ENCODE measurements at regions not wholly inside any gene's neighbourhood (a gene's known extent, or its start where the extent isn't known, plus 50 kb on each side); places are given as distances from the start of the nearest gene placed in this dataset.
A peak's percentile ranks its signal among the peaks of the same experiment; 100 is the strongest.

DNA sequence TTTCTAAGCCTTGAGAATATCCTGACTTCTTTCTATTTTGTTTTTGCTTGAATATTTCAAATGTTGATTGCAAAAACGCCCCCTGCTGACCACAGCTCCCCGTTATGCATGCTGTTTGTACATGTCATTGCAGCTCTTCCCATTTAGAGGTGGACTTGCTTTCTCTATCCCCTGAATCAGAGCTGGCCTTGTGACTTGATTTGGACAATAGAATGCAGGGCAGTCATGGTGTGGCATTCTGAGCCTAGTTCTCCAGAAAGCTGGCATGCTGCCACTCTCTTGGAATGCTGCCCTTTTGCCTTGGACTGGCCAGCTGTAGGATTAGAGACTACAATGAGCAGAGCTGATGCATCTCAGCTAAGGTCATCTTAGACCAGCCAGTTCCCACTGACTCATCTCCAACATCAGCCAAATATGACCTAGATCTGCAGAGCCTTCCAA is 1561.5 kb downstream of the MRPL39 start:
- peak; percentile 49 for DNase-seq

DNA sequence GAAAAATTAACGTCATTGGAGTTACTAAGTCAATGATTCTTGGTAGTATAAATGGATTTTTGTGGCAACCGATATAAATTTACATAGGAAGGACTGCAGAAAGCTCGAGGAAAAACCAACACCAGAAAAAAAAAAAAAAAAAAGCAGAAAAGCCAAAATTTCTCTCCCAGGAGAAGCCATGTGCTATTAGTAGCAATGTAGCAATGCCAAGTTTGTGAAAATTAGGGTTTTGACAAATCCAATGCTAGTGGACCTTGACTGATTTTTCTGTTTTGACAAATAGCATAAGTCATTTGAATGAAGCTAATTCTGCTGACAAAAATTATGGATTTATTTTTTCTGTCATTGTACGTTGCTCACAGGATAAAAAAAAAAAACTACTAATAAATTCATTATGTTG is 1561.9 kb downstream of the MRPL39 start:
- no peak for DNase-seq

DNA sequence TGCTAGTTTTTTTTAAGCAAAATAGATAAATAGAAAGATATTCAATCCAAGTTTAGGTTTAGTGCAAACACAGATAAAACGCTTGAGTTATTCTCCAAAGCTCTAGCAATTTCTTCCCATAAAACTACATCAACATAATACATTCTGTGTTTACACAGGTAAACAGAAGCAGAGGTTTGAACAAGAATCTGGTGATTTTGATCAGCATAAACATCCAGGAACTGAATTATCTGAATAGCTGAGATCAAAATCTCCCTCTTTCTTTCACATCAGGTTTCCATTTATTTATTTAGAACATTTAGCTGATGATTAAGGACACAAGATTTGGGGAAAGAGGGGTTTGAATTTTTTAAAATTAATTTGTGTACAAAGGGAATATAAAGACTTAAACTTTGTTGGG is 1564.6 kb downstream of the MRPL39 start:
- DNase-seq = no peak

DNA sequence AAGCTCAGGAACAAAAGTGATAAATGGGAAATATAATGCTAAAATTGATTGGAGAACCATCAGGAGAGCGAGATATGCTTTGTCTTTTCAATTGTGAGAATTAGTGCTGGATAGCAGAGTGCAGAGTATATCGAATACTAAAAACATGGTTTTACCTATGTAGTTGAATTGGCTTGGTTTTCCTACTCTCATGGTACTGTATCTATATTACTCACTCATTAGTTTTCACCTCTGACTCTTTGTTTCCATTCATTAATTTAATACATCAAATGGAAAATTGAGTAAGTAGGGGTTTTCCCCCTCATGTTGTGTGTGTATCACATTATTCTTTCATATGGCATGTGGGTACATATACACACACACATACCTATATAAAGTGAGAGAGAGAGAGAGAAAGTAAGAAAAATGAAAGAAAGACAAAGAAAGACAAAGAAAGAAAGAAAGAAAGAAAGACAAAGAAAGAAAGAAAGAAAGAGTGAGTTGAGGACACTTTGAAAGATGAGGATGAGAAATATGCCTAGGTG is 1574.5 kb downstream of the MRPL39 start:
- no peak for DNase-seq

DNA sequence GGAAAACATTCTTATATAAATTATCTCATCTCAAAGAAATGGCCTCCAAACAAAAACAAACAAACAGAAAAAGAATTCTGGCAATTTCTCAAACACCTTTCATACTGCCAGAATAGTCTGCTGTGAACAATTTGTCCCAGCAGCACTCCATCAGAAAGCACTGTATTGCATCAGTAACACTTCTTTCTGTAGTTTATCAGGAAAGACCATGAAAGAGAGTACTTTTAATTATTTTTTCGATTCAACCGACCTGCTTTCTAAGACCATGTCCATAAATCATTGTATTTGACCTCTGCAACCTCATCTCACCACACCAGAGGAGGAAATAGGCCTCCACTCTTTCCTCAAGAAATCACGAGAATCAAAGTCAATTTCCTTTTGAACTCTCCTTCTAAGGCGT is 1579.9 kb downstream of the MRPL39 start:
- no peak for DNase-seq

DNA sequence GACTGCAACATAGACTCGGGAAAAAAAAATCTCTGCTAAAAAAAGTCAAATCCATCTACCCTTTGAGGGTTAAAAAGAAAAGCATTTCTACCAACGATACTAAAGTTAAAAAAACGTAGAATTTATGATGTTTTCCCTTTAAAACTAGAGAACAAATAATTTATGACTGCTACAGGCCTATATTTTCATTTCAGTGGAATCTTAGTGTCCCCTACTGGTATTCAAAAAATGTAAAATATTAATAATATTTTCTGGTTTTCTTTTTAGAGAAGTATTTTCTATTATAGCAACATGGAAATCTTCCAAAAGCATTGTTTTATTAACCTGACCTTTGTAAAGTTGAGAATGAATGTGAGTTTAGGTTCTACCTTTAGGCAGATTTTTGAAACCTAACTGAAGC is 1582.2 kb downstream of the MRPL39 start:
- DNase-seq = no peak

DNA sequence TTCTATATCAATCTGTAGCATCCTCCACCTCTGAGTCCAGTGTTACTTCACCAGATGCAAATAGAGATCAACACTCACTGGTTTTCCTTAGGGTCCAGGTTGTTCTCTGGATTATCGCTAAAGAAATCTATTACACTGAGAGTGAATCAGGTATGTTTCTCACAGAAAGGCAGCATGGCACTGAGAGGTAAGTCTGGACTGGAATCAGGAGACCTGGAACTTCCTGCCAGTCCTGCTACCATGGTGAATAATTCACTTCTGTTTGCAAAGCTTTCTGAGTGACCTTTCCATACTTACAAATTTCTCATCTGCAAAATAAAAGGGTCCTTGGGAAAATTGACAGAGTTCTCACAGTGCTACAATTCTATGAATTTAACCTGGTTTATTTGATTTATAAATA is 1583.3 kb downstream of the MRPL39 start:
- DNase-seq = no peak

DNA sequence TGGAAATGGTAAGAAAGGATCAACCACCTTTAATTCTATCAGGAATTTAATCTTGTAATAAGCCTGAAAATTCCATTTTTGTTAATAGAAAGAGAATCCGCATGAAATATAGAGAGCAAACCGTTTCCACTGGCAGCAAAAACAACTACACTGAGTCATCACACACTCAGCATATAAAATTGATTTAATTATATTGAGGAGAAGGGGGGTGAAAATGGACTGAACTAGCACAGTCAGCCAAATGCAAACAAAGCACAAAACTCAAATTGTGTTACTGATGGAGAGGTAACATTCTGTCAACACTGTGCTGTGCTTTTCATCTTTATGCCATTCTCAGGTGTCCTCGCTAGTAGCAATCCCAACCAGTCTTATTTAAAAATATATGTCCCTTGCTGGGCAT is 1583.9 kb downstream of the MRPL39 start:
- DNase-seq = no peak

DNA sequence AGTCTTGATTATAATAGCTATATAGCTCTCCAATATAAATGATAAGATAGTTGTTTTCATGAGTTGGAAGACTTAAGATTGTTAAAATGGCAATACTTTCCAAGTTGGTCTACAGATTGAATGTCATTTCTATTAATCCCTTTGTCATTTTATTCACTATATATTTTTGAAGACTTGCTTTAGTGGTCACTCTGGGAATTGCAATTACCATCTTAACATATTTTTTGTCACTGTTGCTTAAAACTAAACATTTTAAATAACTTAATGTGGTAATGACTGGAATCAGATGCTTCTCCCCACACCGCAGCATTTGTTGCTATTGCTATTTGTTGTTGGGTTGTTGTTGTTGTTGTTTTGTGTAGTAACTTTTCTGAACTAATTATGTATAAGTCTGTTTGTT is 1592.9 kb downstream of the MRPL39 start:
- DNase-seq = no peak

DNA sequence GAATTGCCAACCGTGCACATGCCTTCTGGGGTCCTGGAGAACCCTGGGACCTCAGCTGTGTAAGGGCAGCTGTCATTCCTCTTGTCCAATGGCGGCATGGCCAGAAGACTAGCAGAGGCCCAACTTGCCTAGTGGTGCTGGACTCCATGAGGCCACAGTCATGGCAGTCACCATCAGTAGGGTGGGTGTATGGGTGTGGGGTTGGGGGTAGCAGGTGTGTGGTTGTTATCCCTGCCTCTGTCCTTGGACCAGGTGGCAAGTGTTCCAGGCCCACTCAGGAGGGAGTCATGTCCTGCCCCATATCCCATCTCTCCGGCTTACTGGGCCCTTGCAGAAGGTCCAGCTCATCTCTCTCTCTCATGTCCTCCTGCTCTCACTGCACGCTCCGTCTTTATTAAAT is 1596.2 kb downstream of the MRPL39 start:
- DNase-seq = no peak

DNA sequence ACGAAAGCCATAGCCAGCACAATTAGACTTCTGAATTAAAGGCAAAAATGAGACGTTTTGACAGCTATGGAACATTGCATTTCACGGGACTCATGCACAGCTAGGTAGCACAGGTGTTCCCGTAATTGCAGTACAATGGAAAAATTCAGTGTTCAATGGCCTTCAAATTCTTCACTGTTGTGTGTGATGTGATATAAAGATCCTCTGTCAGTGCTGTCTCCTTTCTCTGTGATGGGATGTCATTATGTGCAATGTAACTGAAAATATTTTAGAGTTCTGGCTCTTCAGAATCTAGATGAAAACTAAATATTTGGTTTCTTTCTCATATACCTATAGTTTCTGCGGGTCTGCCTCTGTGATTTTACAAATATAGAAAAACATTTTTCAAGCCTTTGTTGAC is 1599.7 kb downstream of the MRPL39 start:
- DNase-seq = no peak

DNA sequence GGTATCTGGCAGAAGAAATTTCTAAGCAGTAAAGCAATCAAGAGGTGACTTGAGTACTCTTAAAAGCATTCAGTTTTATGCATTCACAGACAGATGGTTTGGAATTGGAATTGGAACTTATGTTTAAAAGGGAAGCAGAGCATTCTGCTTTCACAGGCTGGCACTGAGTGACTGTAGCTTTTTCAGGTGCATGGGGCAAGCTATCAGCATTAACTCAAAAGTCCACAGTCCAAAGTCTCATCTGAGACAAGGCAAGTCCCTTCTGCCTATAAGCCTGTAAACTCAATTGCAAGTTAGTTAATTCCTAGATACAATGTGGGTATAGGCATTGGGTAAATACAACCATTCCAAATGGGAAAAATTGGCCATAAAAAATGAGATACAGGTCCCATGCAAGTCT is 1620.3 kb downstream of the MRPL39 start:
- no peak for DNase-seq

DNA sequence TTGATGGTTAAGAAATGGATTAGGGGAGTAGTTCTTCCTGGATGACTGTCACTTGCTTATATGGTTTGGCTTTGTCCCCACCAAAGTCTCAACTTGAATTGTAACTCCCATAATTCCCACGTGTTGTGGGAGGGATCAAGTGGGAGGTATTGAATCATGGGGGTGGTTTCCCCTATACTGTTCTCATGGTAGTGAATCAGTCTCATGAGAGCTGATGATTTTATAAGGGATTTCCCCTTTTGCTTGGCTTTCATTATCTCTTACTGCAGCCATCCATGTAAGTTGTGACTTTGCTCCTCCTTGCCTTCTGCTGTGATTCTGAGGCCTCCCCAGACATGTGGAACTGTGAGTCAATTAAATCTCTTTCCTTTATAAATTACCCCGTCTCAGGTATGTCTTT is 1621.1 kb downstream of the MRPL39 start:
- peak; percentile 67 for DNase-seq

DNA sequence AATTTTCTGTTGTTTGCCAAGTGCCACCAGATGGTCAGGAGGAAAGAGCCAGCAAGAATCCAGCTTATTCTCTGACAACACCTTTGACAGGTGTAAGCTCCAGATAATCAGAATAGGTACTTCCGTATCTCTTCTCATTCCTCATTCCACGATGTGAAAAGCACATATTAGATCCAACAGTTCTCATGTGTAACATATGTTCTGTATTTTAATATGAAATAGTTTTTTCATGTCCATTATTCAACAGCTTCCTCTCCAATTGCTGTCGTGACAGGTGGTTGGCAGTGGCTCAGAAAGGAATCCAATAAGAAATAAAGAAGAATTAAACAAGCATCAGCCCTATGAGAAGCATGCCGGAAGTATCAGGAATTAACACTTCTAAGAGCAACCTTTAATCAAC is 1624.7 kb downstream of the MRPL39 start:
- no peak for DNase-seq

DNA sequence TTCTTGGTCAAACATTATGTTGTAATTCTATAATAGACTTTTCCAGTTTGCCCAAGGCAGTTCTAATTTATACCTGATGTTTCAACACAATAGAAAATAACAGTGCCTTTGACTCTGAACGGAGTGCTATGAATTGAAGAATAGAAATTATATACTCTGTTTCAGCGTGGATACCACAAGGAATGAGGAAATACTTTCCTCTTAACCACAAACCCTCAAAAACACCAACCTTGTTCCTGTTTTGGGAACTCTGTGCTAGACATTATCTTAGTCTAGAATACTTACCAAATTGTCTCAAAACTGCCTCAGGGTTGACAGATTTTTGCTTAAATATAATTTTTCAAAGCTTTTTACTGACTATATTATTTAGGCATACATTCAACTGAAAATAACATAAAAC is 1629.3 kb downstream of the MRPL39 start:
- peak; percentile 73 for DNase-seq

DNA sequence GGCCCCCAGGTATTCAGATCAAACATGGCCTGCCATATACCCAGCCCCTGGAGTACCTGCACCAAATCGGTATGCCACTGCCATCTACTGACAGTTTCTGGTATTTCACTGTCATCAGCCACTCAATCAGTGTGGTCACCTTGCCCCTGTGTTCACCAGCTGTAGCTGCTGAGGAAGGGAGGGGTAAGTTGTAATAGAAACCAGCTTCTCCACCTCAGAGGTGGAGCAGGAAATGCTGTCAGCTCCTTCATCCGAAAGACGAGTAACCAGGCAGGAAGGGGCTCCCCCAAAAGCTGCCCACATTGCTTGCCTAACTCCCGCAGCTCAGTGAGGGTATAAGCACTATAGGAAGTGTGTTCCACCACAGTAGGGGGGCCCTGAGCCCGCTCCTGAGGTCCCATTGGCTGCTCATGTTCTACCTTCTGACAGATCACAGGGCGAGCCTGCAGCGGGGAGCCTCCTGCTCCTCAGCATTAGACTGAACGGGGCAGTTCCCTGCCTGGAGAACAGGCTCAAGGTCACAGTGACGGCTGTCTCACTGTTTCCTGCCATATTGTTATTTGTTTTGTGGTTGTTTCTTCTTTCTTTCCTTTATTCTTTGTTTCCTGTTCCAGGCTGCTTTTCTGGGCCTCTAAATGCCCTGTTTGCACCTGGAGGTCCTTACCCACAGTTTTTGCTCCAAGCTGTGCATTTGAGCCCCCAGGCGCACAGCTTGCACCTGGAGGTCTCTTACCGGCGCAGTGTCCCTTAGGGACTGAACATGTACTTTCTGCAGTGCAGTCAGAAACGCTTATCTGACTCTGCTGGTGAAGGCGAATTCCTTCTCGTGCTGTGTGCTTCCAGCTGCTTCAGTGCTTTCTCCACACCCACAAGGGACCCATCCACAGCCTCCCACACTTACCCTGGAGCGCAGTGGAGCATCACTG is 1638.3 kb downstream of the MRPL39 start:
- peak; percentile 47 for DNase-seq

DNA sequence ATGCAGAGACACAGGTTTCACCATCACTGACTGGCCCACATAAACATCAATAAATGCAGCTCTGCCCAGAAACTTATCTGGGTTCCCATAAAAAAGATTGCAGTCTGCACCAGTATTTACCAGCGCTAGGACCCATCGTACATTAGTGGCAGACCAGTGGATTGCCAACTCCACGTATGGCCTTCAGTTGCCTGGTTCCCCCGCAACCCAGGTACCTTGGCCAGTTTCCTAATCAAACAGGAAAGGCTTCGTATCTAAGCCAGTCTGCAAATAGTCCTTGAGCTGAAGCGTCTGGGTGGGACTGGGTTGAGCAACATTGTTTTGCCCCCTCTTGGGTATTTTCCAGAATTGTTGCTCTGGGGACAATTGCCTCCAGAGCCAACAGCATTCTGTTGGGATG is 1639.3 kb downstream of the MRPL39 start:
- no peak for DNase-seq

DNA sequence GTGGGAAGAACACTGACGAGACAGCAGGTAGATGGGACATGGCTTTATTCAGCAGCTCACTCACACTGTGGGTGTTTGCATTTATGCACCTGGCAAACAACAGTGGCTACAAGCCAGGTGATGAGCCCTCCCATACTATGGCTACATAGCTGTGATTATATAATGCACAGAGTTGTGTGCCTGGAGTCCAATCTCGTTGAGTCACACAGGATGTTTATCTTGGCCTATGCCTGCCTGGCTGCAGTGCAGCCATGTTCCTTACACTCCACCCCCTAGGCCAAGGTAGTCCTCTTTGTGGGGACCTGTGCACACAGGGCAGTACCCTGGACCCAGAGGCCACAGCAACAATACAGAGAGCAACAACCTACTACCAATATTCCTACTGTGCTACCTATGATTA is 1643.8 kb downstream of the MRPL39 start:
- DNase-seq = no peak

DNA sequence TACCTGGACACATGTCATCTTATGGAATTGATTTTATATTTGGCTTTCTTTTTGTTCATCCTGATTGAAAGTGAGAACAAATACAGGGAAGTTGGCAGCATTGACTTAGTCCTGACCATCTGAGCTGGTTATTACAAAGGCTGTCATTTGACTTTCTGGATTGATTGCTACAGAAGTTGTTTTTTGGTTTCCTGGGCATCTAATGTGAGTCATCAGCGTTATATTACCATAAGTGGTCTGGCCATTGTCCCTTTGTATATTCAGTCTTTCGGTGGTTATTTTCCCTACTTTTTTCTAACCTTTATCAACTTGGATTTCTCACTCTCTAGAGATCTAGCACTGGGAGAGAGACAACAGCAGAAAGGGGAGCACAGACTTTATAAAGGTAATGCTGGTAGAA is 1646.5 kb downstream of the MRPL39 start:
- DNase-seq = peak; percentile 31

DNA sequence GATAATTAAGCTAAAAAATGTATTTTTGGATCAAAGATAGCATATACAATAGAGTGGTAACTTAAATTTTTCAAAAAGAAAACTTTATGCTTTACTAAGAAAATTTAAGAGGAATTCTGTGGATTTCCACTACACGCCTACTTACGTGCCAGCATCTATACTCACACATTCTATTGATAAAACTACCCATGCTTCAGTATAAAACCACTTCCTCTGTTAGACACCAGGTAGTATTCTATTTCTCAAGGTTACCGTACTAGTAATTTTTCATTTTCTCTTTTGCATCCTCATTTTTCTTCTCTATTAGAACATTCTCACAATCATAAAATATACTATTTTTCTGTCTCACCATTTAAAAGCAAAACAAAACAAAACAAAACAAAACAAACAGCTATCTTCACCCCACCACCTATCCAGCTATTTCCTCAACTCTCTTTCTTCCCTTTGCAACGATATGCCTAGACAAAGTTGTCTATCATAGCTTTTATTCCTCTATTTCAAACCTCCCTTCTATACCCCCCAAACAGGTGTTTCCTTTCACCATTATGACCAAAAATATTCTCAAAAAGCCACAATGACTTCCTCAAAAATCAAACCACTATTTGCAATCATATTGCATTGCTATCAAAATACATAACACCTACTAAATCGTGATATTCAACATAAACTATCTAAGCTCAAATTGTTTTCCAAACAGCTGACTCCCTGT is 1652.0 kb downstream of the MRPL39 start:
- no peak for DNase-seq

DNA sequence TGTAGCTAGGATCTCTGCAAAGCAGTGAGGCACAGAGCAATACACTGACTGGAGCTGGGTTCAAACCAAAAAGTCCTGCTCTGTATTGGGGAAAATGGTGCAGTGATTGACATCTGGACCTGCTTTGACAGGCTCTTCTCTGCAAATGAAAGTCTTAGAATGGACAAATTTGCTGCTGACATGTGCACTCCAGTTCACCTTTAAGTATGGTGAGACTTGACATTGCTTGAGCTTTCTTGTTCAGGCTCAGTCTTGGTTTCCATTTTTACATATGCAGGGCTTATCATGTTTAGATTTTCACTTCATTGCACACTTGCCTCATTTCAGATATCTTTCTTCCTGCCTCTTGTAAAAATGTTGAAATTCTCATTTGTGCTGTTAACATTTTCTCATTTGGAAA is 1655.0 kb downstream of the MRPL39 start:
- no peak for DNase-seq

DNA sequence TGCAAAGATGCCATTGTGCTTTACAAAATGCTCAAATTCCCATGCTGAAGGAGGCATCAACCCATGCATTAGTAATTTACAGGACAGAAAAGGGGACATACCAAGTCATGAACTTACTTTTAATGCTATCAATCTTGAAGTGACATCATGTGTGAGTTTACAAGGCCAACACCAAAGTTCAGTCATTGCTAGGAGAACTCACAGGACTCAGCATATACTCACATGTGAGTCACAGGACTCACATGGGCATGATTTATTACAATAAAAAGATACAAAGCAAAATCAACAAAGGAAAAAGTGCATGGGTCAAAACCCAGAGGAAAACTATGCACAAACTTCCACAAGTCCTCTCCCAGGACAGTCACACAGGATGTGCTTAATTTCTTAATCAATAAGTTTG is 1656.0 kb downstream of the MRPL39 start:
- peak; percentile 1 for DNase-seq

DNA sequence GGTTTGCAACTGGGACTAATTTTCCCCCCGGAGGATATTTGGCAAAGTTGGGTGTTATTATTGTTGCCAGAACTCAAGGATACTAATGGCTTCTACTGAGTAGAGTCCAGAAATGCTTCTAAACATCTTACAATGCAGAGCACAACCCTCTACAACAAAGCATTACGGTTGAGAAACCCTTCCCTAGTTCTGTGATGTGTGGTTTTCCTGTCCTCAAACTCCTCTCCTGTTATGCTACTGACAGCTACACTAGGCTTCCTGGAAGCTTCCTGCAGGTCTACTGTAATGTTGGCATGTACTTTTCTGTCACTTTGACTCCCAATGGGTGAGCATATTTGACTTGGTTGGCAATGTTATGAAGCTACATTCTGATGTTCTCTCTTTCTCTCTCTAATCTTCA is 1656.9 kb downstream of the MRPL39 start:
- no peak for DNase-seq

DNA sequence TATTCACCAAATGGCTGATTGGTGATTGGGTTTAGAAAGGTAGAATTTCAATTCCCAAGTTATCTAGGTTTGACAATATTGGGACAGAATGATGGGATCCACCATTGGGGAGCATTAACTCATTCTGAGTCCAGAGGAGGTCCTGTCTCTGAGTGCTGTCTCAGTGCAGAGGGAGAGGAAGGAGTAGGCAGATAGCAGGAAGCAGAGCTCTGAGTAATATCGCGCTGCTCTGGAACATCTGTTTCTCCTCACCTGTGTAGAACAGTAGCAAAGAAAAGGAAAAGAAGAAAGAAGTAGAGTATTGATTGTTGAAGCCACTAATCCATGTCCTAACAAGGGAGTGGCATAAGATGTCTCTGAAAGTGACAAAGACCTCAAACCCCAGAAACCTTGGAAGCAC is 1657.8 kb downstream of the MRPL39 start:
- no peak for DNase-seq
